HG03558 (cell line): ENCODE measurements at regions not wholly inside any gene's neighbourhood (a gene's known extent, or its start where the extent isn't known, plus 50 kb on each side); places are given as distances from the start of the nearest gene placed in this dataset.
"Not testable (repeated sequence)": the region's sequence is repeated elsewhere in the genome, so short reads cannot be mapped to it uniquely, and the experiment has no call there.

Experiments used
- ATAC-seq: cut with Tn5 transposase; IDR thresholded peaks from one replicate; pipeline ENCODE4 v1.9.1; 2021; ENCODE audit warnings: moderate number of reproducible peaks; ENCODE audit not compliant: unreplicated experiment; ENCODE audit errors: extremely low read depth

GRCh38 chr13:111627596-111627995 is 307.2 kb downstream of the TEX29 start:
- ATAC-seq = no peak

GRCh38 chr13:111629016-111629415 is 308.6 kb downstream of the TEX29 start:
- no peak for ATAC-seq

GRCh38 chr13:111629457-111629856 is 309.0 kb downstream of the TEX29 start:
- ATAC-seq = no peak

- no peak for ATAC-seq
These were observed 309.5 kb downstream of the TEX29 start for GRCh38 chr13:111629926-111630325.

- ATAC-seq = no peak
These were observed 310.0 kb downstream of the TEX29 start for GRCh38 chr13:111630406-111630805.

GRCh38 chr13:111631271-111631670 is 310.8 kb downstream of the TEX29 start:
- ATAC-seq = not testable (repeated sequence)

- ATAC-seq = no peak
These were observed 312.5 kb downstream of the TEX29 start for GRCh38 chr13:111632906-111633305.

GRCh38 chr13:111633401-111633800 is 313.0 kb downstream of the TEX29 start:
- ATAC-seq = no peak

- no peak for ATAC-seq
These were observed 314.0 kb downstream of the TEX29 start for GRCh38 chr13:111634410-111634809.

- ATAC-seq = no peak
These were observed 315.8 kb downstream of the TEX29 start for GRCh38 chr13:111636271-111636670.

- no peak for ATAC-seq
These were observed 316.4 kb downstream of the TEX29 start for GRCh38 chr13:111636804-111637203.

GRCh38 chr13:111637365-111637764 is 316.9 kb downstream of the TEX29 start:
- no peak for ATAC-seq

- no peak for ATAC-seq
These were observed 317.8 kb downstream of the TEX29 start for GRCh38 chr13:111638233-111638632.

- ATAC-seq = no peak
These were observed 318.8 kb downstream of the TEX29 start for GRCh38 chr13:111639196-111639705.

- ATAC-seq = no peak
These were observed 319.6 kb downstream of the TEX29 start for GRCh38 chr13:111640006-111640405.

- ATAC-seq = no peak
These were observed 320.0 kb downstream of the TEX29 start for GRCh38 chr13:111640476-111640875.

- no peak for ATAC-seq
These were observed 321.8 kb downstream of the TEX29 start for GRCh38 chr13:111642156-111642767.

- no peak for ATAC-seq
These were observed 324.3 kb downstream of the TEX29 start for GRCh38 chr13:111644750-111645149.

- no peak for ATAC-seq
These were observed 324.8 kb downstream of the TEX29 start for GRCh38 chr13:111645198-111645597.

- ATAC-seq = no peak
These were observed 325.4 kb downstream of the TEX29 start for GRCh38 chr13:111645598-111646455.

- no peak for ATAC-seq
These were observed 326.0 kb downstream of the TEX29 start for GRCh38 chr13:111646456-111646855.
